GM18505 (cell line): ENCODE measurements at regions not wholly inside any gene's neighbourhood (a gene's known extent, or its start where the extent isn't known, plus 50 kb on each side); places are given as distances from the start of the nearest gene placed in this dataset.

Experiments used
- ATAC-seq: cut with Tn5 transposase; IDR thresholded peaks from one replicate; pipeline ENCODE4 v1.9.1; 2021; ENCODE audit not compliant: unreplicated experiment
- POLR2A ChIP-seq: IDR thresholded peaks from 4 replicates; pipeline ENCODE4 v1.6.1; 2011; ENCODE audit warnings: borderline replicate concordance; ENCODE audit not compliant: insufficient read depth, insufficient read length; ENCODE audit errors: extremely low read depth

GRCh38 chr19:29089315-29089870 is 123.6 kb downstream of the UQCRFS1 start:
- ATAC-seq: no peak

DNA sequence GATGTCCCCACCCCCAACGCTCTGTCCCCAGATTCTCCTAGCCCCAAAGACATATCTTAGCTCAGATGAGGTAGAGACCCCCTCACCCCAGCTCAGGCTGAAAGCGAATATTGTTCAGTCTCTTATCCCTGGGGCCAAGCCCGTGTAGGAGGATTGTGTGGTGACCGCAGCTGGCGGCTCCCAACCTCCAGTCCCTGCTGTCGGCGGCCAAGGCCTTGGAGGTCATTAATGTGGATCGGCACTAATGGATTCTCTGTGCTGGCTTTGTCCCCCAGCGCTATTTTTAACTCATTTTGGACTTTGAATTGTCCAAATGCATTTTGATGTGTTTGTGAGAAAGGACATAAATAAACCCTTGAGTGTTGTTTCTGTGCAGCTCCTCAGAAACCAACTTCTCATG is 124.2 kb downstream of the UQCRFS1 start:
- no peak for ATAC-seq
- TF ChIP-seq POLR2A: no peak

More at GRCh38 chr19:29089315-29089870, 123.6 kb downstream of the UQCRFS1 start:
- TF ChIP-seq POLR2A: no peak

DNA sequence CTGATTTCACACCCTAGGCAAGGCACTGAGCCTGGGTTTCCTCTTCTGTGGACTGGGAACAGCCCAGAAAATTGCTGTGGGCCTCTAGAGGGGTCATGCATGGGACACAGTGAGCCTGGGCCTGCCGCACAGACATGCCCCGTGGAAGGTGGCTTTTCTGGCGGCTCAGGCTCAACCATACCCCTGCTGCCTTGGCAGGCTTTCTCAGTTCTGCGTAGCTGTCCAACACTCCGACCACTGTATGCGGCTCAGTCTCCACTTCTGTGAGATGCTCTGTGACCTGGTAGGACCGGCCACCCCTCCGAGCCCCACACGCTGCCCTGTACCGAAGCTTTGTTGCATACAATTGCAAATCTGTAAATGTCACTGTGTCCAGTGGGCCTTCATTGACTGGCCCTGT is 126.3 kb downstream of the UQCRFS1 start:
- TF ChIP-seq POLR2A: no peak
- no peak for ATAC-seq

DNA sequence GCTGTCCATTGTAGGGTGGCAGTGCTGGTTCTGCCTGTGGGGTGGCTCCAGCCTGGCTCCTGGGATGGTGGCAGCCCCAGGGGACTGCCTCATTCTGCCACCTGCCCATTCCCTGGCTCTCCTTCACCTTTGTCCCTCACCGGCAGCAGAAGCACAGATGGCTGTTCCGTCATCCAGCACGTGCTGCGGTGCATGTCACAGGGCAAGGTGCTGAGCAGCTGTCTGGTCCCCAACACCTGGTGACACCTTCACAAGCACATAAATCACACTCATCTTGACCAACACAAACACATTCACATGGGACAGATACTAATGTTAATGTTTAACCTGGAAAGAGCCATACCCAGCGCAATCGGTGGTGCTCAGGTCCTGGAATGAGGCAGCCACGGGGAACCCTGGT is 126.8 kb downstream of the UQCRFS1 start:
- no peak for TF ChIP-seq POLR2A
- no peak for ATAC-seq

DNA sequence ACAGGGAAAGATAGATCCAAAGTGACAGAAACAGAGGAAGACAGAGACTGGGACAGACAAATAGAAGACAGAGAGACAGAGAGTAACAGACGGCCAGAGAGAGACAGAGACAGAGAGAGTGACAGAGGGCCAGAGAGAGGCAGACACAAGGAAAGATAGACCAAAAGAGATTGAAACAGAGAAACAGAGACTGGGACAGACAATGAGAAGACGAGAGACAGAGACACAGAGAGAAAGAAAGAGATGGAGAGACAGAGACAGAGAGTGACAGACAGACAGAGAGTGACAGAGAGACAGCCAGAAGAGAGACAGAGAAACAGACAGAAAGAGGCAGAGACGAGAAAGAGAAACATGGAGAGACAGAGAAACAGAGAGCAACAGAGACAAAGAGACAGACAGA is 127.3 kb downstream of the UQCRFS1 start:
- no peak for TF ChIP-seq POLR2A
- ATAC-seq: no peak

GRCh38 chr19:29085206-29085605 is 127.7 kb downstream of the UQCRFS1 start:
- no peak for ATAC-seq
- no peak for TF ChIP-seq POLR2A

GRCh38 chr19:29084266-29084665 is 128.7 kb downstream of the UQCRFS1 start:
- TF ChIP-seq POLR2A: no peak
- no peak for ATAC-seq

- ATAC-seq: no peak
- no peak for TF ChIP-seq POLR2A
These were observed 129.1 kb downstream of the UQCRFS1 start for GRCh38 chr19:29083863-29084262.

DNA sequence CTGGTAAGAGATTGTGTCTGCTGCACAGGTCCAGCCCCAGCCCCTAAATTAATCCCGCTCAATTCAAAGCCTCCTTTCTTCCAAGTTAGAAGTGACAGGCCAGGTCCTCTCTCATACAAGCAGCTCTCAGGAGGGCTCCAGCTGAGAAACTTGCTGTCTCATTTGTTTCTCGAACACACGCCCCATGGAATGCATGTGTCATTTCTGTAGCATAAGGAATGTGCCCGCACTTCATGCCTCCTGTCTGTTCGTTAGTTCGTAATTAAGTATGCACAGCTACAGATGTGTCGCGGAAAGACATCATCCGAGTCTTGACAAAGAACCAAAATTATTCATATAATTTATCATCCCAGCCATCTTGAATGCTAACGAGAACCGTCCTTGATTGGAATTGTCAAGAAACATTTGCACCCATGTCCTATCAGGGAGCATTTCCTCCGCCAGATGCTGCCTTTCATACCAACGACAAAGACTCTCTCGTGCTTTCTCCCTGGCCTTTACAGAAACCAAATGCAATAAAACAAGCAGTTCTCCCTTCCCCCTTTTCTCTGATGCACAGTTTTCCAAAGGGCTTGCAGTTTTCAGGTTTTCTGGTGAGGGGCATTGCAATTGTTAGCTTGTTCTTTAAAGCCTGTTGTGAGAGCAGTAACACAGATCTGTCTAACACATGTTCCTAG is 133.5 kb downstream of the UQCRFS1 start:
- no peak for TF ChIP-seq POLR2A
- no peak for ATAC-seq

DNA sequence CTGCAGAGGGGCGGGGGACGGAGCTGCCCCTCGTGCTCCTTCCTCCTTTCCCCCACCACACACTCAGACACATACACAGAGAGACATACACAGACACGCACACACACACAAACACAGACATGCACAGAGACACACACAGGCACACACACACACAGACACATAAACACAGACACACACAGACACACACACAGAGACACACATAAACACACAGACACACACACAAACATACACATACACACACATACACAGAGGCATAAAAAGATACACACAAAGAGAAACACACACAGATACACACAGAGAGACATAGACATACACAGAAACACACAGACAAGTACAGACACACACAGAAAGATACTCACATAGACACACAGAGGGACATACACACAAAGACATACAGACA is 136.0 kb downstream of the UQCRFS1 start:
- no peak for TF ChIP-seq POLR2A
- ATAC-seq: no peak

DNA sequence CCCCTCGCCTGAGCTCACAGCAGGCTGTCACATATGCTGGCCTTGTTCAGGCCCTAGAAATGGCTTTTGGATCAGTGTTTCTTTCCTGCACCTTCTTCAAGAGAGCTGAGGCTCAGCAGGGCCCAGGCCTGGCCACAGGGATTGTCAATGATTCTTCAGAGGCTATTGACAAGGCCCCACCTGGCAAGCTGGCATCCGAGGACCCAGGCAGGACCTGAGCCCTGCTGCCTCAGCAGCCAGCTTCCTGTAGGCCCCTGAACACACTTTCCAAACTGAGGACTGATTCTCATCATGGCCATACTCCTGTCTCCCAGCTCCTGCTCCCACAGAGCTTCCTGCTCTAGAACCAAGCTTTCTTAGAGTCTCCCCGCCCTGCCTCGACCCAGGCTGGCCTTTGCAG is 136.8 kb downstream of the UQCRFS1 start:
- ATAC-seq: no peak
- no peak for TF ChIP-seq POLR2A

- ATAC-seq: no peak
- TF ChIP-seq POLR2A: no peak
These were observed 137.8 kb downstream of the UQCRFS1 start for GRCh38 chr19:29075149-29075548.

DNA sequence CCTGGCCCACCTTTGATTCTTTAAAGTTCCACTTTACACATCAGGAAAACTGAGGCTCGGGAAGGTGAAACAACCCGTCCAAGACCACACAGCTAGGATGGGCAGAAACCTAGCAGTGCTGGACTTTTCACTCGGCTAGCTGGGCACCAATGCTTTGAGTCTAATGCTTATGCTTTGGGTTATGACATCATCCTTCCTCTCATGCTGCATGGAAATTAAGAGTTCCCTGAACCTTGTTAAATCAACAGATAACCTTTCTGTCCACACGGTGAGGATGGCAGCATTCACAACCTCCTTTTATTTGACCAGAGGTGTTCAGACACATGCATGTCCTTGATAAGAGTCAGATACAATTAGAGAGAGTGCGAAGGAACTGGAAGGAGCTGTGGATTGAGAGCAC is 138.4 kb downstream of the UQCRFS1 start:
- no peak for TF ChIP-seq POLR2A
- no peak for ATAC-seq

- no peak for TF ChIP-seq POLR2A
These were observed 145.1 kb downstream of the UQCRFS1 start for GRCh38 chr19:29067831-29068230.

More at GRCh38 chr19:29067831-29068230, 145.1 kb downstream of the UQCRFS1 start:
- no peak for ATAC-seq
